PFSK-1 (cell line): ENCODE measurements at regions not wholly inside any gene's neighbourhood (a gene's known extent, or its start where the extent isn't known, plus 50 kb on each side); places are given as distances from the start of the nearest gene placed in this dataset.

Experiments used
- FOXP2 ChIP-seq: optimal IDR thresholded peaks from 2 replicates; pipeline ENCODE3; 2011; ENCODE audit warnings: borderline replicate concordance, control low read depth, inconsistent platforms; ENCODE audit not compliant: insufficient read depth; ENCODE audit errors: extremely low read length, extremely low read depth
- POLR2AphosphoS5 ChIP-seq: IDR thresholded peaks from 2 replicates; pipeline ENCODE4 v1.6.1; 2012; ENCODE audit warnings: low read depth, mild to moderate bottlenecking, control low read depth, low read length, moderate library complexity
- SIN3A ChIP-seq: IDR thresholded peaks from 2 replicates; pipeline ENCODE4 v1.6.1; 2012; ENCODE audit warnings: mild to moderate bottlenecking, low read length, moderate library complexity, borderline replicate concordance; ENCODE audit not compliant: insufficient read depth
- TAF1 ChIP-seq: IDR thresholded peaks from 2 replicates; pipeline ENCODE4 v1.6.1; 2012; ENCODE audit warnings: low read length, control low read depth, borderline replicate concordance; ENCODE audit not compliant: insufficient read depth
- TF ChIP-seq, protein P1 (sequence below), 2 experiments: IDR thresholded peaks; 2 replicates each; pipeline versions ENCODE4 v1.6.1 to v1.8.0; 2011 to 2012; ENCODE audit warnings: low read depth in 2 of 2, low read length in 2 of 2, control low read depth in 1 of 2, inconsistent platforms in 1 of 2, mild to moderate bottlenecking in 1 of 2, moderate library complexity in 1 of 2; ENCODE audit not compliant: insufficient read depth in 1 of 2

DNA sequence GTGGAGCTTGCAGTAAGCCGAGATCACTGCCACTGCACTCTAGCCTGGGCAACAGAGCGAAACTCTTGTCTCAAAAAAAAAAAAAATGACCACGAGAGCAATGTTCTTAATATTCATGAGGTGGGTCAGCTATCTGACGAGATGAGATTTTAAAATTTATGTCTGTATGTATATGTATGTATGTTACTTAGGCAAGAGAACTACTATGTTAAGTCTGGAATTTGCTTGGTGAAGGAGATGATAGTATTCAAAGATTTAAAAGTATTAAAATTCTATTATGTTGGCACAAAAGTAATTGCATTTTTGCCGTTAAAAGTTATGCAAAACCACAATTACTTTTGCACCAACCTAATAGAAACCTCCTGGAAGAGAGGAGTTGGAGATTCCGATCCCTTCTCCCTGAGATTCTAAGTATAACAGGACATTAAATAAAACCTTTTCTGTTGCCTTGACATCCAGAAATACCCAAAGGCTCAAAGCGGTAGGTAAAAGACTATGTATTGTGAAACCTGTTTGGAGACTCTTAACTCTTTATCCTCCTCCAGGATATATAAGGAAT is 114.3 kb upstream of the TNS3 start:
- TF ChIP-seq, protein P1, sequence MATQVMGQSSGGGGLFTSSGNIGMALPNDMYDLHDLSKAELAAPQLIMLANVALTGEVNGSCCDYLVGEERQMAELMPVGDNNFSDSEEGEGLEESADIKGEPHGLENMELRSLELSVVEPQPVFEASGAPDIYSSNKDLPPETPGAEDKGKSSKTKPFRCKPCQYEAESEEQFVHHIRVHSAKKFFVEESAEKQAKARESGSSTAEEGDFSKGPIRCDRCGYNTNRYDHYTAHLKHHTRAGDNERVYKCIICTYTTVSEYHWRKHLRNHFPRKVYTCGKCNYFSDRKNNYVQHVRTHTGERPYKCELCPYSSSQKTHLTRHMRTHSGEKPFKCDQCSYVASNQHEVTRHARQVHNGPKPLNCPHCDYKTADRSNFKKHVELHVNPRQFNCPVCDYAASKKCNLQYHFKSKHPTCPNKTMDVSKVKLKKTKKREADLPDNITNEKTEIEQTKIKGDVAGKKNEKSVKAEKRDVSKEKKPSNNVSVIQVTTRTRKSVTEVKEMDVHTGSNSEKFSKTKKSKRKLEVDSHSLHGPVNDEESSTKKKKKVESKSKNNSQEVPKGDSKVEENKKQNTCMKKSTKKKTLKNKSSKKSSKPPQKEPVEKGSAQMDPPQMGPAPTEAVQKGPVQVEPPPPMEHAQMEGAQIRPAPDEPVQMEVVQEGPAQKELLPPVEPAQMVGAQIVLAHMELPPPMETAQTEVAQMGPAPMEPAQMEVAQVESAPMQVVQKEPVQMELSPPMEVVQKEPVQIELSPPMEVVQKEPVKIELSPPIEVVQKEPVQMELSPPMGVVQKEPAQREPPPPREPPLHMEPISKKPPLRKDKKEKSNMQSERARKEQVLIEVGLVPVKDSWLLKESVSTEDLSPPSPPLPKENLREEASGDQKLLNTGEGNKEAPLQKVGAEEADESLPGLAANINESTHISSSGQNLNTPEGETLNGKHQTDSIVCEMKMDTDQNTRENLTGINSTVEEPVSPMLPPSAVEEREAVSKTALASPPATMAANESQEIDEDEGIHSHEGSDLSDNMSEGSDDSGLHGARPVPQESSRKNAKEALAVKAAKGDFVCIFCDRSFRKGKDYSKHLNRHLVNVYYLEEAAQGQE (IDR thresholded peaks at IDR 0.05; ENCODE audit: insufficient read depth in 1 of 2, low read depth in 2 of 2, low read length in 2 of 2): no peak
- TF ChIP-seq SIN3A: no peak
- TF ChIP-seq POLR2AphosphoS5: no peak
- TF ChIP-seq TAF1: no peak
- no peak for TF ChIP-seq FOXP2

DNA sequence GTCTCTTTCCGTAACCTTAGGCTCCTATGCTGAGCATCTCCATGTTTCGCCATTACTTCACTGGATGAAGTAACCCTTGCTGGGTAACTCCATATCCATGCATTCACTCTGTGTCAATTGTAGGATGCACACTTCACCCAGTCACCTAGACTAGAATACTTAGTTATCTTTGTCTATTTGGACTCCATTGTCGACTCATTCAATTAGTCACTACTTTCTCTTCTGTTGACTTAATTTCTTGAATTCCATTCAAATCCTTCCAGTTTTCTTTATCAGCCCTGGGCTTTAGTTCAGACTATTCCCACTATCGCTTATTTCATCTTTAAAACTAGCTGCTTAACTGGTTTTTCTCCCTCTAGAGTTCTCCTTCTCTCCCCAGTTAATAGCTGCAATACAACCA is 111.3 kb upstream of the TNS3 start:
- TF ChIP-seq TAF1 (no peak), FOXP2 (no peak), POLR2AphosphoS5 (no peak), SIN3A (no peak)
- TF ChIP-seq, protein P1 (IDR thresholded peaks at IDR 0.05; ENCODE audit: insufficient read depth in 1 of 2, low read depth in 2 of 2, low read length in 2 of 2): no peak

- no peak for TF ChIP-seq POLR2AphosphoS5
- no peak for TF ChIP-seq SIN3A
- no peak for TF ChIP-seq TAF1
- TF ChIP-seq FOXP2: no peak
- TF ChIP-seq, protein P1 (IDR thresholded peaks at IDR 0.05; ENCODE audit: insufficient read depth in 1 of 2, low read depth in 2 of 2, low read length in 2 of 2): no peak
Observed at GRCh38 chr7:47691988-47692387, 110.1 kb upstream of the TNS3 start.

GRCh38 chr7:47690902-47691558 is 109.1 kb upstream of the TNS3 start:
- TF ChIP-seq SIN3A (no peak), TAF1 (no peak), POLR2AphosphoS5 (no peak), FOXP2 (no peak)
- TF ChIP-seq, protein P1 (IDR thresholded peaks at IDR 0.05; ENCODE audit: insufficient read depth in 1 of 2, low read depth in 2 of 2, low read length in 2 of 2): no peak
